ENCODE measurements at regions not wholly inside any gene's neighbourhood (a gene's known extent, or its start where the extent isn't known, plus 50 kb on each side); places are given as distances from the start of the nearest gene placed in this dataset.
"Not testable (repeated sequence)": the region's sequence is repeated elsewhere in the genome, so short reads cannot be mapped to it uniquely, and the experiment has no call there.

DNA sequence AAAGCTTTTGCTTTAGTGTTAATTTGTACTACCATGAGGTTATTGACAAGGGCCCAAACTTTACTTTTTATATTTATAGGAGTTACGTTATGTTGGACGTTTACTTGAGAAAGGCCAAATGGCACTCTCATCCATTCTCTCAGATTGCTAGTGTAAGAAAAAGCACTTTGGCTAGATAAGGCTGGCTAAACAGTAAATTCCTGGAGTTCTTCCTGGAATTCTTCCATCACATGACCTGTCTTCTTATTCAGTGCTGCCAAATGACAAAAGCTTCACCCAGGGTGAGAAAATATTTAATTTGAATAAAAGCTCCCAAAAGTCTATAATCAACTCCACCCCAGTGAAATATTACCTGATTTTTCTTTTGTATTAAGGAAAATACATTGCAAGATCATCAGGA lies 1568.9 kb upstream of the ACO1 start:
- CTCF ChIA-PET, result no interaction called here
- POLR2A ChIA-PET, result no interaction called here

DNA sequence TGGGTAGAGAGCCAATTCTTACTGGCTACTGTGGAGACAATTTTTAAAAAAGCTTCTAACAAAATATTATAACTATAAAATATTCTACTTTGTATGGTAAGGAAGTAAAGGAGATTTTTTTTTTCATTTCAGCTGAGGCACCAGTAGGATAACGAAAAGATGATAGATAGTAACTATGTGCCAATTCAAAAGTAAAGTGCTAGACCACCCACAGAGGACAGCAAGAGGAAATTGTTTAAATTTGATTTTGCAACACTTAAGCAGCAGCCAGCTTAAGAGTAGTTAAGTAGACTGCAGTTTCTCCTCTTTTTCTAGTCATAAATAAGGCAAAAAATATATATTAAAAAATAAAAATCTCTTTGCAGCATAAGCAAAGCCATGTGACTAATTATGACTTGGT lies 1539.3 kb upstream of the ACO1 start:
- POLR2A ChIA-PET, result no interaction called here
- CTCF ChIA-PET, result no interaction called here

DNA sequence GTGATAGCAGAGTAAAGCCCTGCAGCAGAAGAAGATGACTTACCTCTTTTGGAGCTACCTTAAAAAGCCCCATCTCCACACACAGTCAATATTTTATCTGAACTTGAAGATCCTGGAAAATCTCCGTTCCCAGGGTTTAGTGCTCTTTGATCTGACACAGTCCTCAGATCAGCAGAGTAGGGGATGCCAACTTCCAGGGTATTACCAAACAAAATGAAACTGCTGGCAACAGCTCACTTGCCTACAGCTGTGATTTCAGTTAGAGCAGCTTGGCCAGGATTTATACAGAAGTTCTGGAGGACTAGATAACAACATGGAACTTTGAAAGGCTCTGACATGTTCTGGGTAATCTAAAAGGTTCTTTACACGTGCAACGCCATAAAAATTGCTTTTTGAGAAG lies 1537.8 kb upstream of the ACO1 start:
- CTCF ChIA-PET, result no interaction called here
- POLR2A ChIA-PET, result no interaction called here

DNA sequence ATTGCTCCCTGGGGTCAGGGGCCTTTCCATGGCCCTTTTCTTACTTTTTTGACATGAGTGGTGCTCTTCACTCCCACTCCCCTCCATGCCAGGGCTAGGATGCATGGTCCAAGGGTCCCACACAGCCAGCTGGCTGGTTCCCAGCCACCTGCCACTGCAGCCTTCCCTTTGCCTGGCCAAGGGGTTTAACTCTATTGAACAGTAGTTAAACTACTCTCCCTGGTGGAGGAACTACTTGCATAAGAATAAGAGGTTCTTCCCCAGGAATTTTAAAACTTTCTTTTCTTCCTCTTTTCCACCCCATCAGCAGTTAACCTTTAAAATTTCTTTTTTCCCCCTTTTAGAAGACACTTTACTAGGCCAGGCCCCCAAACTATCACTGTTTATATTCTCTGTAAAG lies 1532.8 kb upstream of the ACO1 start:
- ChIA-PET POLR2A (no interaction called here), CTCF (no interaction called here)

DNA sequence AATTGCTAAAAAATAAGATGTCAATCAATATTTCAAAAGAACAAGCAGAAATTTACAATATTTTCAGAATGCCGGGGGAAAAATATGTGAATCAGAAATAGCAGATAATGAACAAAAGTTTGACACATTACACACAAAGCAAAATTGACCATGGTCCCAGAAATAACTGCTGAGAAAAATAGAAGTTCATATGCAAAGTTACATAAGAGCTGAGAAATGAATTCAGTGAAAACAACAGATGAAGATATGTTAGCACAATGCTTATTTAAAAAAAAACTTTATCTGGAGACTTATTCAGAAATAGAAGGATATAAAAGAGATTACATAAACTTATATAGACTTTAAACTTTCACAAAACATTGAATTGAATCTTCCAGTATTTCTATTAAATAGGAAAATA lies 1483.7 kb upstream of the ACO1 start:
- POLR2A ChIA-PET, result no interaction called here
- CTCF ChIA-PET, result no interaction called here

DNA sequence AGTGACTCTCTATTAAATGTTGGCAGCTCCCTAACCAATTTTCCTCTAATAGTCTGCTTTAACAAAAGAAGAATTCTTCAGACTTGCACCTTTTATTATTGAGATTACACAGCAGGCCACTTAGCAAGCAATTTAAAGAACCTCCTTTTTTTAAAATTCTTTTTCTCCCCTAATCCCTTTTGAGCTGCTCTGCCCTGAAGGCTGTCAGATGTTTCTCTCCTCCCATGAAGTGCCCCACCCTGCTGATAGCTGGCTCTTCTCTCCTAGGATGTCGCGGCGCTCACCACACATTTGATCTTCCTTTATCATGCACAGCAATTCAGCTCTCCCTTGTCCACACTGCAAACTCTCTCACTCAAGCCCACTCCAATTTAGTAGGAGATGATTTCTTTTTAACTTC lies 1471.1 kb upstream of the ACO1 start:
- POLR2A ChIA-PET, result no interaction called here
- CTCF ChIA-PET, result interaction anchor here (0.7 kb wide), 1 partner anchor 630 kb away, joined by 3 read pairs; no protein-coding TSS in a partner anchor

DNA sequence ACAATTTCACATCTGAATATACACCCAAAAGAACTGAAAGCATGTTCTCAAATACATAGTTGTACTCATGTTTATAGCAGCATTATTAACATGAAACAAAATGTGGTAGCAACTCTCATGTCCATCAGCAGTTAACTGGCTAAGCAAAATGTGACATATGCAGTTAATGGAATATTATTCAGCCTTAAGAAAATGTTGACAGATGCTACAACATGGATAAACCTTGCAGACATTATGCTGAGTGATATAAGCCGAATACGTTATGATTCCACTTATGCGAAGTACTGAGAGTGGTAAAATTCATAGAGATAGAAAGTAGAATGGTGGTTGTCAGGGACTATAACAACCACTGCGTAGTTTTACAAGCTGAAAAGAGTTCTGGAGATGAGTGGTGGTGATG lies 1469.0 kb upstream of the ACO1 start:
- POLR2A ChIA-PET, result no interaction called here
- CTCF ChIA-PET, result no interaction called here

DNA sequence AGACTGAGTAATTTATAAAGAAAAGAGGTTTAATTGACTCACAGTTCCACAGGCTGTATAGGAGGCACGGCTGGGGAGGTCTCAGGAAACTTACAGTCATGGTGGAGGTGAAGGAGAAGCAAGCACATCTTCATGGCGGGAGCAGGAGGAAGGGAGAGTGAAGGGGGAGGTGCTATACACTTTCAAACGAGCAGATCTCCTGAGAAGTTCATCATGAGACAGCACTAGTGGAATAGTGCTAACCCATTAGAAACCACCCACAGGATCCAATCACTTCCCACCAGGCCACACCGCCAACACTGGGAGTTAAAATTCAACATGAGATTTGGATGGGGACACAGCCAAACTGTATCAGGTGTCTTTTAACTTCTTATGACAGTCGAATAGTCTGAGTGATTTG lies 1459.3 kb upstream of the ACO1 start:
- CTCF ChIA-PET, result no interaction called here
- POLR2A ChIA-PET, result no interaction called here

DNA sequence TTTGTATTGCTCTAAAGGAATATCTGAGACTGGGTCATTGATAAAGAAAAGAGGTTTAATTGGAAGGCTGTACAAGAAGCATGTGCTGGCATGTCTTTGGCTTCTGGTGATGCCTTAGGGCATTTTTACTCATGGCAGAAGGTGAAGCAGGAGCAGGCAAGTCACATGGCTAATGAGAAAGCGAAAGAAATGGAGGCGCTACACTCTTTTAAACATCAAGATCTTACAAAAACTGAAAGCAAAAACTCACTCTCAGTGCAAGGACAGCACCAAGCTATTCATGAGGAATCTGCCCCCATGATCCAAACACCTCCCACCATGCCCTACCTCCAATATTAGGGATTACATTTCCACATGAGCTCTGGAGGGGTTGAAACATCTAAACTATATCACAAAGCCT lies 1458.8 kb upstream of the ACO1 start:
- ChIA-PET CTCF (no interaction called here), POLR2A (no interaction called here)

DNA sequence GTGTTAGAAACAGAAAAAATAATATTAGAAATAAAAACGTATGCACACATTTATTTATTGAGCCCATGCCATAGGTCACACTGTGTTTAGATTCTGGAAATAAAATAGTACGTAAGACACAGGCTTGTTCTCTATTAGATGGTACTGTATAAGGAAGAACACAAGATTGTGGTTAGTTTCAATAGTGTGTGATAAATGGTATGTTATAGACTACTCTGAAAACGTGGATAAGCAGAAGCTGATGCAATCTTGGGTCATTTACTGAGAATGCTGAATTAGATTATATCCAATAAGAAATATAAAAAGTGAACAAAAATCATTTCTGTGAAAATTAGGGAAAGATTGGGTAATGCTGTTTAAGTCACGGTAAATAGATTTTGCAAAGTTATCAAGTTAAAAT lies 1456.4 kb upstream of the ACO1 start:
- ChIA-PET POLR2A (no interaction called here), CTCF (no interaction called here)

DNA sequence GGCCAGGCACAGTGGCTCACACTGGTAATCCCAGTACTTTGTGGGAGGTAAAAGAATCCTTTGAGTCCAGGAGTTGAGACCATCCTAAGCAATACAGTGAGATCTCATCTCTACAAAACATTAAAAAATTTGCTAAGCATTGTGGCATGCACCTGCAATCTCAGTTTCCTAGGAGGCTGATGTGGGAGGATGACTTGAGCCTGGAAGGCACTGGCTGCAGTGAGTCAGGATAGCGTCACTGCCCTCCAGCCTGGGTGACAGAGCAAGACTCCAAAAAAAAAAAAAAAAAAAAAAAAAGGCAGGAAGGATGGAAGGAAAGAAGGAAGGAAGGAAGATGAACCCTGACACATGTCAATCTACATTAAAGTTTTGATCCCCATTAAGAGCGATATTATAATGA lies 1452.2 kb upstream of the ACO1 start:
- ChIA-PET POLR2A (no interaction called here), CTCF (no interaction called here)

DNA sequence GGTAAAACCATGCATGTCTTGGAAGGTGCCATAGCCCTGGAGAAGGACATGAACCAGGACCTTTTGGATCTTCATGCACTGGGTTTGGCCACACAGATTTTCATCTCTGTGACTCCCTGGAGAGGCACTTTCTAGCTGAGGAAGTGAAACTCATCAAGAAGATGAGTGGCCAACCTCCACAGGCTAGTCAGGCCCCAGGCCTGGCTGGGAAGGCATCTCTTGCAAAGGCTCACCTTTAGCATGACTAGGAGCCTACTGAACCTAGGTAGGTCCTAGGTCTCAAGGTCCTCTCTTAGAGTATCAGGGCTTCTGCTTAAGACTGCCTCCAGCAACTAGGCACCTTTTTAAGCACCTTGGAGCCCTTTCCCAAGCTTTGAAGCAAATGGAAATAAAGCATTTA lies 1448.7 kb upstream of the ACO1 start:
- POLR2A ChIA-PET, result no interaction called here
- CTCF ChIA-PET, result no interaction called here

DNA sequence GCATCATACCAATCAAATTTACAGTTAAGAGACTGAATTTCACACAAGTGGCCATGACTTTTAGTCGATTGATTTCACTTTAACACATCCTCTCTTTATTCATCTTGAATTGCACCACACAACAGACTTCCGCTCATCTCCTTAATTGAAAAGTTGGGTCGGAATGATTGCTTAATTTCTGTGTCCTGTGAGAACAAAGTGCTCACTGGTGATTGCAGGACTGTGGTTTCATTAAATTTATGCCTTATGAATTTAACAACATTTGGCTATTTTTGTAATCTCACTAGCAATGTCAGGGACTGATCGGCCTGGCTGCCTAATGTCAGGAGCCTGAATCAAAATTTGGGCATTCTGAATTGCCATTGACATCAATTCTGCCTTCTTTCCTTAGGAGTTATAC lies 1447.3 kb upstream of the ACO1 start:
- ChIA-PET POLR2A (no interaction called here), CTCF (no interaction called here)

DNA sequence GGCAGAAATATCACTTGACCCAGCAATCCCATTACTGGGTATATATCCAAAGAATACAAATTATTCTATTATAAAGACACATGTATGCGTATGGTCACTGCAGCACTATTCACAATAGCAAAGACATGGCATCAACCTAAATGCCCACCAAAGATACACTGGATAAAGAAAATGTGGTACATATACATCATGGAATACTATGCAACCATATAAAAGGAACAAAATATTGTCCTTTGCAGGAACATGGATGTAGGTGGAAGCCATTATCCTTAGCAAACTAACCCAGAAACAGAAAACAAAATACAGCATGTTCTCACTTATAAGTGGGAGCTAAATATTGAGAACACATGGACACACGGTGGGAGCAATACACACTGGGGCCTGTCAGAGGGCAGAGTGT lies 1441.6 kb upstream of the ACO1 start:
- POLR2A ChIA-PET, CTCF ChIA-PET: not testable (repeated sequence)

DNA sequence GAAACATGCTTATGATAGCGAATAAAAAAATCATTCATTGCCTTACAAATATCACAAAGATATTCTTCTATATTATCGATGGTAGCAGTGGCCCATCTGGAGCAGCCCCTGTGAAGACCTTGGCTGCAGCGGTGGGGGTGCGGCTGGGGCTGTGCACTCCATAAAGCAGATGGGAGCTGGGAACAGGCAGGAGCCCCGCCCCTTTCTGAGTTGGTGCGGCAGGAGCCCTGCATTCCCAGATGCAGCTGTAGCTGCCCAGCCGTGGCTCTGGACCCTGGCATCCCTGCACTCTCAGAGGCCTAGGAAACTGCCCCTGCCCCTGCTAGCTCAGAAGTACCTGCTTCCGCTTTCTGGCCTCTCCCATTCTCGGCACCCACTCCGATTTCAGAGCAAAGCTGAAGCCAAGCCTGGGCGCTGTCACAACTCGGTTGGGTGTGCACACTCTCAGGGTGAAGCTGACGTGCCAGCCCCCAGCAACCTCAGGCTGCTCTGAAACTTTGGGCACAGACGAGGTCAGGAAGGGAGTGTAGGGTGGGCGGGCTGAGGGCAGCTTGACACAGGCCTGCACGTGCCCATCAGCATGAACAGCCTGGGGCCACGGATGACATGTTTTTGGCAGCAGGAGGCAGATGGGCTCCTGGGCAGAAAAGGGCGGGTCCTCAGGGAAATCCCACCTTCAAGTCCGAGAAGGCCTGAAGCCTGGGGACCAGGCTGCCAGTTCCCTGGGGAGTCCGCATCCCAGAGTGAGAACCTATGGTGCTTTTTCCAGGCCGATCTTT lies 1440.8 kb upstream of the ACO1 start:
- CTCF ChIA-PET, result no interaction called here
- POLR2A ChIA-PET, result no interaction called here

DNA sequence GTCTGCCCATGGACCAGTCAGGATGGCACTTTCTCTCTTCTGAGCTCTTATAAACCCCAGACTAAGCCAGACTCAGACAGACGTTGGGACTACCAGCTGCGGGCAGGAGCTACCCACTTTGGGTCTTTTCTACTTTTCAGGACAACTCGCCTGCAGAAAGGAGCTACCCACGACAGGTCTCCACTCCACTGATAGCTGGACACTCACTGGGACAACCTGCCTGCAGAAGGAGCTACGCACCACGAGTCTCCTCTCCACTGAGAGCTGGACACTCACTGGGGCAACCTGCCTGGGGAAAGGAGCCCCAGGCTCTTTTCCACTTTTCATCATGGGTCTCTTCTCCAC lies 1440.2 kb upstream of the ACO1 start:
- ChIA-PET POLR2A (no interaction called here), CTCF (no interaction called here)

DNA sequence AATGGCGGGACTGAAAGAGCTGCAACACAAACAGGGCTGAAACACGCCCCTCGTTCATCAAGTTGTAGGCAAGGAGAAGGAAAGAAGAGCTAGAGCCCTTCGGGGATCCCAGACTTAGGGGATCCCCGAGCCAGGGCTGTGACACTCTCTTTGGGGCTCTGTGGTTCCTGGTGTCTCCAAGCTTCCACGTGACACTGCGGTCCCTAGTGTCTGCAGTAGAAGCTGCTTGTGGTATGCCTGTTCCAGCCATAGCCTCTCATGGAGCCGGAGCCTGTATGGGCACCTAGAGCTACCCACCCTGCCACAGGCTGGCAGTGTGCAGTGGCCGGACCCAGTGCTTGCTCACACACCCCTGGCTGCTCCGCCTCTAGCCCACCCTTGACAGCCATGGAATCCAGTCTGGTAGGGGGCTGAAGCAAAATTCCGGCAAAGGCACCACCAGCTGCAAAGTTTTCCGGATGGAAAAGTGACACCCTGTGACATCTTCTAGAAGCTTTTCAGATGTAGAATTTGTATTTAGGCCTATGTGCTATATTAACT lies 1439.6 kb upstream of the ACO1 start:
- POLR2A ChIA-PET, result no interaction called here
- CTCF ChIA-PET, result no interaction called here

DNA sequence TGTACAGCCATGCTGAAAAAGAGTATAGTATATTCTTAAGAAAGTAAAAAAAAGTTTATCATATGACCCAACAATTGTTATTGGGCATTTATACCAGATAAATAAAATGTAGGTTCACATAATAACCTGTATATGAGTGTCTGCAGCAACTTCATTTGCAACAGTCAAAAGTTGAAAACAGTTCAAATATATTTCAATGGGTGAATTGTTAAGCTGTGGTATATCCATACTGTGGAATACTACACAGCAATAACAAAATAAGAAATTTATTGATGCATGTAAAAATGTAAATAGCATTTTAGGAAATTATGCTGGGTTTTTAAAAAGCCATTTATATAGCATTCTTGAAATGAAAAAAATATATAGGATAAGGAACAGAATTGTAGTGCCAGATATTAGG lies 1420.1 kb upstream of the ACO1 start:
- ChIA-PET POLR2A (no interaction called here), CTCF (no interaction called here)

DNA sequence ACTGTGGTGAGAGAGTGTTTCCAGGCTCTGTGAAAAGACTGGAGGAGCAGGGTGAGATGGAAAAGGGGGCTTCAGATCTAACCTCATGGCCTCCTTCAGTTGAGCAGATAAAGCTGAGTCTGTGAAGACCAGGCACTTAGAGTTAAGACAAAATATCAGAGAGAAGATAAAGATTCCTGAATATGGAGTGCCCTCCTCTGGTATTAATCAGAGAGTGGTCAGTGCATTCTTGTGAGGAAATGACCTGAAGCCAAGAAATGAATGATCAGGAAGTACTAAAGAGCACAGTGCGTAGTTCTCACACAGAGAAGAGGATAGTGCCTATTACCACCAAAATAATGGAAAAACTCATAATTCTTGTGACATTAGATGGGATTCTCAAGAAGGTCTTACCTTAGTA lies 1417.0 kb upstream of the ACO1 start:
- CTCF ChIA-PET, result no interaction called here
- POLR2A ChIA-PET, result no interaction called here

DNA sequence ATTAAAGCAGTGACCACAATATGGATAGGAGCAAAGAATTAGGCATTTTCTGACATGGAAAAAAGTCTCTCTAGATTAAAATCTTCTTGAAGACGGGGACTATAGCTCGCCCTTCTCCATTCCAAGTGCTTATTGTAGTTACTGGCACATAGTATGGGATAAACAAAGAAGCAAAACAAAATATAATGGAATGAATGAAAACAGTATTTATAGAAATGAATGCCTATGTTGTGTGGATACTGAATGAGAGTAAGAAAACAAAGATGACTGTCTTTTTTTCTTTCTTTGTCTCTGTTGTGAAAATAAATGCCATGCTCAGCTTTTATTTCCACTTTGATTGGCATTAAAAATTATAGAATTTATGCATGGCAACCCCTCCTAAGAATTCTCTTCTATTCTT lies 1414.3 kb upstream of the ACO1 start:
- CTCF ChIA-PET, result no interaction called here
- POLR2A ChIA-PET, result no interaction called here

DNA sequence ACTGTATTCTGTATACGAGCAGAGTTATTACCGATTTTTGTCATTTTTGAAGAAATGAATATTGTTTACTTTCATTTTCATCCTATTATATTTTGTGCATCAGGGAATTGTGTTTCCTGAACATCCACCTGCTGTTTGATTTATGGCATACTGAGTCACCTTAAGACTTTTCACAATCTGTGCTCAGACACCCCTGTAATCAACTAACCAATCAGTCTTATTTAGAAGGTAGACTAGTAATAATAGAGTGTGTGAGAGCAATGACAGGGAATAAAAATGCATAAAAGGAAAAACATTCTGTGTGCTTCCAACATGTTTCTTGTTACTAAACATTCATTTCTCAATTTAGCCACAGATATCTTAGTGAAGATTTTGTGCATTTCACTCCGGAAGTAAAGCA lies 1413.6 kb upstream of the ACO1 start:
- ChIA-PET POLR2A (no interaction called here), CTCF (no interaction called here)

DNA sequence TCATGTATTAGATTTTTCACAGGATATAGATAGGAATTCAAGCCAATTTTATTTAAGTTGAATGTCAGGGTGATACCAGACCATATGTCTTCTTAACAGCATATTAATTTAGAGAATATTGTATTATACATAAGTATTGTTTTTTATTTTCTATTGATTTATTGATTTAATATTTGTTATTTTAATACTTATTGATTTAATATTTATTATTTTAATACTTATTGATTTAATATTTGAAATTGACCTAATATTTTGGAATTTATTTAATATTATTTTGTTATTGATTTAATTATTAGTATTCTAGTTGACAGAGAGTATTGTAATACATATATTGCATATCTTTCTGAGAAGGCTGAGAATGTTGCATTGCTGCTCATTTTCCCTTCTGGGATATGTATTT lies 1411.8 kb upstream of the ACO1 start:
- CTCF ChIA-PET, result no interaction called here
- POLR2A ChIA-PET, result no interaction called here

DNA sequence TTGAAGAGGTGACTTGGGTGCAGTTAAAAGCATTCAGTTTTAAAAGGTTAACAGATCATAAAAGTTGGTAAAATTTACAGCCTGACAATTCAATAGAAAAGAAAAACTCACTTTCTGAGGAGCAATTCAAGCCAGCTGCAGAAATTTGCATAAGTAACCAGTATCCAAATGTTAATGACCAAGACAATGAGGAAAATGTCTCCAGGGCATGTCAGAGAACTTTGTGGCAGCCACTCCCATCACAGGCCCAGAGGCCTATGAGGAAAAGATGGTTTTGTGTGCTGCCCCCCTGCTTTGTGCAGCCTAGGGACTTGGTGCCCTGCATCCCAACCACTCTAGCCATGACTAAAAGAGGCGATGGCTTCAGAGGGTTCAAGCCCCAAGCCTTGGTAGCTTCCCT lies 1406.5 kb upstream of the ACO1 start:
- ChIA-PET POLR2A (no interaction called here), CTCF (no interaction called here)
